ENCODE measurements at regions not wholly inside any gene's neighbourhood (a gene's known extent, or its start where the extent isn't known, plus 50 kb on each side); places are given as distances from the start of the nearest gene placed in this dataset.
"Not testable (repeated sequence)": the region's sequence is repeated elsewhere in the genome, so short reads cannot be mapped to it uniquely, and the experiment has no call there.

- DNase-seq (ENCODE audit: low read depth), result no peak
Measured at GRCh38 chr13:87981416-87981815, 310.2 kb downstream of the SLITRK5 start.

- DNase-seq (ENCODE audit: low read depth), result no peak
Measured at GRCh38 chr13:87982400-87982799, 311.2 kb downstream of the SLITRK5 start.

GRCh38 chr13:87986639-87987250 is 315.6 kb downstream of the SLITRK5 start:
- no peak for DNase-seq (ENCODE audit: low read depth)

- DNase-seq (ENCODE audit: low read depth), result no peak
Measured at GRCh38 chr13:87998081-87998480, 326.9 kb downstream of the SLITRK5 start.

GRCh38 chr13:87999240-87999700 is 328.1 kb downstream of the SLITRK5 start:
- DNase-seq (ENCODE audit: low read depth), result no peak

- DNase-seq (ENCODE audit: low read depth), result no peak
Measured at GRCh38 chr13:87999788-88000187, 328.6 kb downstream of the SLITRK5 start.

- DNase-seq (ENCODE audit: low read depth), result no peak
Measured at GRCh38 chr13:88000239-88000638, 329.1 kb downstream of the SLITRK5 start.

GRCh38 chr13:88000787-88001186 is 329.6 kb downstream of the SLITRK5 start:
- no peak for DNase-seq (ENCODE audit: low read depth)

GRCh38 chr13:88005188-88005587 is 334.0 kb downstream of the SLITRK5 start:
- DNase-seq (ENCODE audit: low read depth), result no peak

GRCh38 chr13:88014527-88014926 is 343.4 kb downstream of the SLITRK5 start:
- no peak for DNase-seq (ENCODE audit: low read depth)

- no peak for DNase-seq (ENCODE audit: low read depth)
Measured at GRCh38 chr13:88022431-88023208, 351.4 kb downstream of the SLITRK5 start.

GRCh38 chr13:88026241-88026640 is 355.1 kb downstream of the SLITRK5 start:
- no peak for DNase-seq (ENCODE audit: low read depth)

- no peak for DNase-seq (ENCODE audit: low read depth)
Measured at GRCh38 chr13:88031980-88032559, 360.9 kb downstream of the SLITRK5 start.

GRCh38 chr13:88036205-88036604 is 365.0 kb downstream of the SLITRK5 start:
- DNase-seq (ENCODE audit: low read depth), result not testable (repeated sequence)

GRCh38 chr13:88042489-88042888 is 371.3 kb downstream of the SLITRK5 start:
- DNase-seq (ENCODE audit: low read depth), result no peak

- DNase-seq (ENCODE audit: low read depth), result no peak
Measured at GRCh38 chr13:88051746-88052482, 380.7 kb downstream of the SLITRK5 start.

- no peak for DNase-seq (ENCODE audit: low read depth)
Measured at GRCh38 chr13:88063741-88064140, 392.6 kb downstream of the SLITRK5 start.

- DNase-seq (ENCODE audit: low read depth), result no peak
Measured at GRCh38 chr13:88066847-88067246, 395.7 kb downstream of the SLITRK5 start.

GRCh38 chr13:88068316-88068715 is 397.1 kb downstream of the SLITRK5 start:
- DNase-seq (ENCODE audit: low read depth), result no peak

- no peak for DNase-seq (ENCODE audit: low read depth)
Measured at GRCh38 chr13:88068975-88069374, 397.8 kb downstream of the SLITRK5 start.

GRCh38 chr13:88071371-88071770 is 400.2 kb downstream of the SLITRK5 start:
- no peak for DNase-seq (ENCODE audit: low read depth)

- DNase-seq (ENCODE audit: low read depth), result no peak
Measured at GRCh38 chr13:88074794-88075510, 403.8 kb downstream of the SLITRK5 start.

Measured in stimulated activated CD8-positive, alpha-beta memory T cell treated with anti-CD3 and anti-CD28 coated beads, Interleukin-15, amount 100 ng/mL, for 1 hour (primary cell).